HG03521 (cell line): ENCODE measurements at regions not wholly inside any gene's neighbourhood (a gene's known extent, or its start where the extent isn't known, plus 50 kb on each side); places are given as distances from the start of the nearest gene placed in this dataset.

Source experiments
- ATAC-seq: cut with Tn5 transposase; IDR thresholded peaks from one replicate; pipeline ENCODE4 v1.9.1; 2021; ENCODE audit warnings: mild to moderate bottlenecking, moderate library complexity; ENCODE audit not compliant: unreplicated experiment

DNA sequence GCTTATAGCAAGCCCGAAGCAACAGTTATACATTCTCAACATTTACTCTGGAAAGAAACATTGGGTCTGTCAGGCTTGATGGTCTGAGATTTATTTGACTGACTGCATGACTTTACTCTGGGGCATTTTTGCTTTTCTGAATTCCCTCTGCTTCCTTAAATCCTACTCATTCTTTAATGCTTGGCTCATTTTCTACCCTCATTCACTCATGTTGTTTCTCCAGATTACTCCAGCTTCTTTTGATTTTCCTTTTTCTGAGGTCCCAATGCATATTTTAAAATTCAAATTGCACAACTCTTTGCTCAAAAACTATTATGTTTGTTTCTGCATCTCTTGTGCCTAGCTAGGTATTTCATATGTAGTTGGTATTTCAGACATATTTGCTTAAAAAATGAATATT is 2002.9 kb upstream of the NUDT12 start:
- ATAC-seq: no peak

DNA sequence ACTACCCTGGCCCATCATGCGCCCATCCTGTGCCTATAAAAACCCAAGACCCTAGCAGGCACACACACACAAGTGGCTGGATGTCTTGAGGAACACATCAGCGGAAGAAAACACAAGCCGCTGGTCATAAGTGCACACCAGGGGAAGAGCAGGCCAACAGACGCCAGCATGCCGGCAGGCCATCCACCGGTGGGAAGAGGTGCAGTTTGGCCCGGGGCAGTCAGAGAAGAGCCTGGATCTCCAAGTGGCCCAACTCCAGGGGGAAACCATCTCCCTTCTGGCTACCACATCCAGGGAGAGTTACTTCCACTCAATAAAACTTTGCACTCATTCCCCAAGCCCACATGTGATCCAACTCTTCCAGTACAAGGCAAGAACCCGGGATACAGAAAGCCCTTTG is 2001.3 kb upstream of the NUDT12 start:
- no peak for ATAC-seq

DNA sequence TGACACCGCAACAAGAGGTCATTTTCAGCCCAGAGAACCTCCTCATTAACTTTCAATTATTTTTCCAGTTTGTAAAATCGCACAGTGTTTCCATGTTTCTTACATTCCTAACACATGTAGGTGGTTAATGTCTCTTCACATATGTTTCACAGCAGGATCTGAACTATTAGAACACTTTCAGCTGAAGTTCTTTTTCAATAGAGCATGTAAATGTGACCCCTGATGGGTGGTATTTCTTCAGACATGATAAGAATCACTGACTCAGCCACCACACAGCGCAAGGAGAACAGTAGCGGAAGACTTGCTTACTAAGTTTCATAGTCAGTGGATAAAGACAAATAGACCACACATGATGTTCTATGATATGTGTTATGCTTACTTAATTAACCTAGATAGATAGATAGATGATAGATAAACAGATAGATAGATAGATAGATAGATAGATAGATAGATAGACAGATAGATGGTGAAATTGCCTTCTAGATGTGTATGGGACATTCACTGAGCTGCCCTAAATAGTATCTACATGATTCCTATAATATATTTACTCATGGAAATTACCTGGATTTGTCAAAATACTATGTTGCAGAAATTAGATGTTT is 1992.1 kb upstream of the NUDT12 start:
- ATAC-seq: no peak

DNA sequence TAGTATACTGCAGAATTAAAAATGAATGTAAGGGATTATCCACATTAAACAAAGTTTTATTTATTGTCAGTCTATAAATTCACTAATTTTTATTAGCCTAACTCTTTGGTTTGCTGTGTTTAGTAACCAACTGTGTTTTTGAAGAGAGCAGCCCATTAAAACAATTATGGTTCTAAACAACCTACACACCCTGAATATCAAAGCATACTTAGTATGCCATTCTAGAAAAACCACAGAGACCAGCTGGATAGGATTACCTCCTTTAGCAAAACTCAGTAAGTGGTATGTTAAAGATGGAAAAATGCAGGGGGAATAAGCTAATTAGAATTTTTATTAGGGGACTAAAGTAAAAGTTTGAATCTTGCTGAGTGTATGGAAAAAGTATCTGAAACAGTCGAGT is 1981.7 kb upstream of the NUDT12 start:
- no peak for ATAC-seq

DNA sequence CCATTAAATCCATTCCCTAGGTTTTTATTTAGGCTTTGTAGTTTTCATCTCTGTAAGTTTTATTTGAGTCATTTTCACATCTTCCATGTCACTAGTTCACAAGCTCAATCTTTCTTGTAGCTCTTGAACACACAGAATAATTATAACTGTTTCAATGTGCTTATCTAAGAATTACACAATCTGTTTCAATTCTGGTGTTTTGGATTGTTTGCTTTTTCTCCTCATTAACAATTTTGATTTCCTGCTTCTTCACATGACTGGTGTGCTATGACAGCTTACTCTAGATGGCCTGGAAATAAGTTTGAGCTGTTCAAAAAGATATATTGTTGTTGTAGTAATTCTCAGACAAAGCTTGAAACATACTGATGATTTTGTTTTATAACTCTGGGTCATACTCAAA is 1974.1 kb upstream of the NUDT12 start:
- ATAC-seq: no peak

DNA sequence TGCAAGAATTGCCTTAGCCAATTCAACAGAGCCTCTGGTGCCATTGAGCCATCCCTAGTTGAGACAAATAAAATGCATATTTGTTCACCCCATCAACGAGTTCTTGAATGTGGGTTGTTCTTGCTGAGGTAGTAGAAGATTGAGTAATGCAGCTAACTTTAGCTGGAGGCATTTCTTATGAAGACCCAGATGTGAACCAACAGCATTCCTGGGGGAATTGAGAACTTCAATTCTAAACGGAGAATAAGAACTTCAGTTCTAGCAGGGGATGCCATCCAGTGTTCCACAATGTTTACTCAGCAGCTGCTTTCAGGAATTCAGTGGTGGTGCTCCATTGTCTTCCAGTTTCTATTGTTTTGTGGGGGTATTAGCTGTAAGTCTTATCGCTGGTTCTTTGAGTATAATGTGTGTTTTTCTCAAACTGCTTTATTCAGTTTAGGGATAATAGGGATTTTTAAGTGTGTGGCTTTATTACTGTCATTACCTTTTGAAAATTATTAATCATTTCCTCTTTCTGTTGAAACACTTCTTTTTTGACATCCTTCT is 1968.2 kb upstream of the NUDT12 start:
- no peak for ATAC-seq

DNA sequence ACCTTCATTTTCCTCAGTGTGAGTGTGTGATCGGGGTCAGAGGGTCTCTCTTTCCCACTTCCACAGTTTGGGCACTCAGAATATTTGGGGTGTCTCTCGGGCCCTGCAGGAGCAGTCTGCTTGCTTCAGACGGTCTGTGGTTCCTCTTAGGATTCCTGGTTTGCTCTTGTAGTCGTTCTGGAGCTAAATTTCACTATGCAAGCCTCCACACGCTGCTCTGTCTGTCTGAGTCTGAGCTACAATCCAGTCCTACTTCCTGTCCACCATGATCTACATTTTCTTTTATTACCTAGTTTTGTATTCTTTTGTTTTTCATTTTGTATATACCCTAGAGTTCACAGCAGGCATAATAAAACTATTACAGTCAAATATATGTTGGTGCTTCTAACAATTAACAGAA is 1967.3 kb upstream of the NUDT12 start:
- ATAC-seq: no peak

DNA sequence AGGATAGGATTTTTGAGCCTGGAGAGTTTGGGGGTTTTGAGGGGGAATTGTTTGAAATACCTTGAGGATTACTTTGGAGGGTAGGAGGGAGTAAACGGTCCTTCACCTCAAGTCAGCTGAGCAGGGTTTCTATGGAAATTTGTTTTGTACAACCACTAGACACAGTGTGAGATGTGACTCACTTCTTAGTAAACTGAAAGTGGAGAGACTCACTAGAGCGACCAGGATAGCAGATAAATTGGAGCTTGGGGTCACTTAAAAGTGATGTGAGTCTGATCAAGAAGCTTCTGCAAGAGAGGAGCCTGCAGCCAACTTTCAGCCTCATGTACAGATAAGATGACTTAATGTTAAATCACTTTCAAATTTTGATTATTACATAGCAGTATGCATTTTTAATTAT is 1945.9 kb upstream of the NUDT12 start:
- ATAC-seq: no peak

DNA sequence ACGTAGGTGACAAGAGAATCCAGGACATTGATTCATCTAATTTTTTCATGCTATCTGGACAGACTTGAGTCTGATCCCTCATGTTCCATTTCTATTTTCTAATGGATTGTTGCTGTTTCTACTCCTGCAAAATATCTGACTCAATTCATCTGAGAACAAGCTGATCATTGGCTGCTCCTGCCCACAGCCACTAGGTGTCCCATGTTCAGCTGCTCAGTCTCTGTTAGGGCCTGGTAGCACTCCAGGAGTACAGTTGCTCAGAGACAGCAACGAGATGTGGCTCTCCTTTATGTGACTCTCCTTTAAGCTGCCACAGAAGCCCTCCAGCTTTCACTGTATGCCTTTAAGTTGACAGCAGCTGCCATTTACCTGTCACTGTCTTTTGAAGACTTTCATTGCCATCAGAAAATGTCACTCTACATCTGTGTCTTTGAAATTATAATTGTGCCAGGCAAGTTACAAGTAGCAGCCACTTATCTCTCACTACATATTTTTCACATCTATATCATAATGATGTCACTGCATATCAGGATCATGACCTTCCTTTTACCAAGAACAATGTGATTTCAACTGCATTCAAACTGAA is 1944.2 kb upstream of the NUDT12 start:
- no peak for ATAC-seq

DNA sequence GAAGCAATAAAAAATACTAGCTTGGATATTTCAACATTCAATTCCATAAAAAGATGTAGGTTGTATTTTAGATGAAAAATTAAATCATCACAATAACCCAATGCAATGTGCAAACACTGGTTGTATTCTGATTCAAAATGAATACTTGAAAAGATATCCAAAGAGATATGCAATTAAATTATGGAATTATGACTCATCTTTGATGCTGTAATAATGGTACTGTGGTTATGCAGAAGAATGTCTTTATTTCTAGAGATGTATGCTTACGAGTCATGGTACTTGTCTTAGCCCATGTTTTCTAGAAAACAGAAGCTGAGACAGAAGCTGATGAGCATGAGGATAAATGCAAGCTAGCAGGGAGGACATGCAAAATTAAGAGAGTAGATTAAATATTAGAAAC is 1941.4 kb upstream of the NUDT12 start:
- ATAC-seq: no peak

DNA sequence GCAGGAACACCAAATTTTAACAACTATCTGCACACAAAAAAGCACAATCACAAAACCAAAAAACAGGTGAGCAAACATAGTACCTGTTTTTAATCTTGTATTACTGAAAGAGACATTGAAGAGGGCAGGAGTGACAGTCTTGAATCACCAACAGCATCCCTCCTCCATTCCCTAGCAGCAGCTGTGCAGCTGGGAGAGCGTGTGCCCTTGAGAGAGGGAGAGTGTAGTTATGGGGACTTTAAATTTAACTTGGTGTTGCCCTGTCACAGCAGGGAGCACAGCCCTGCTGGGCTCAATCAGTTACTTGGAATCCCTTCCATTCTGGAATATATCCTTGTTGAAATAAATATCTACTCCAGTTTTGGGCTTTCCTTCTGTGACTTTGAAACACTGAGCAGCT is 1938.7 kb upstream of the NUDT12 start:
- no peak for ATAC-seq

DNA sequence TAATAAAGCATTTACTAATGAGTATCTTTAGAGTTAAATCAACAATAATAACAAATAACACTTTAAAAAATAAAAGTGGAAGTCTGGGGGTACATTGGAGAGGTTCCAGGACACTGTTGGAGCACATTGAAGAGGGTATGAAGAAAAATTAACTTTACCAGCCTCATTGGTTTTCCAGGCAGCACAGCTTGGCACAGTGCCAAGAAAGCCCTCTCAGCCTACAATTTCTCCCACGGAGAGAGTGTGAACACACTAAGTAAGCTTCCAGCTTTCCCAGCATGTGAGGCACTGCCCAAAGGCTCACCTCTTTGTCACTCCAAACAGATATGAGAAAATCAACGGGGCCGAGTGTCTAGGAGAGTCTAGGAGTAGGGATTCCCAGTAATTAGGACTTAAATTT is 1912.8 kb upstream of the NUDT12 start:
- no peak for ATAC-seq

DNA sequence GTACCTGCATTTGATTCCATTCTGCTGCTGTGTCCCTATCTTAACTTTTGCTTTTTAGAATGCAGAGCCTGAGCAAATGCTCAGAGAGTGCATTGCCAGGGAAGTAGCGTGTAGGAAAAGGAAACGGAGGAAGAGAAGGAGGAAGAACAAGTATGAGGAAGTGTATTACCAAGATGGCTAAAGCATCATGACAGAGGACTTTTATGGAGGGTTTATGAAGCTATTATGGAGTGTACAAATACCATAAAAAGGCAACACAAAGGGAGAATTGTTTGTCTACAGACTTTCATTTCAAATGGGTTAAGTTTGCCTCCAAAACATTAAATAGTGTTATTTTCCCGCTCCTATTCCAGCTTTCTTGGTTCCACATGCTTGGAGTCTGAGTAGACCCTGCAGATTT is 1899.8 kb upstream of the NUDT12 start:
- ATAC-seq: no peak

DNA sequence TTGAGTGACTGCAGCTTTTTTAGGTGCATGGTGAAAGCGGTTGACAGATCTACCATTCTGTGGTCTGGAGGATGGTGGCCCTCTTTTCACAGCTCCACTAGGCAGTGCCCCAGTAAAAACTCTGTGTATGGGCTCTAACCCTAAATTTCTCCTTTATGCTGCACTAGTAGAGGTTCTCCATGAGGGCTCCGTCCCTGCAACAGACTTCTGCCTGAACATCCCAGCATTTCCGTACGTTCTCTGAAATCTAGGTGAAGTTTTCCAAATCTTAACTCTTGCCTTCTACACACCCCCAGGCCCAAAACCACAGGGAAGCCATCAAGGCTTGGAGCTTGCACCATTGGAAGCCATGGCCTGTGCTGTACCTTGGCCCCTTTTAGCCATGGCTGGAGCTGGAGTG is 1898.1 kb upstream of the NUDT12 start:
- ATAC-seq: no peak

DNA sequence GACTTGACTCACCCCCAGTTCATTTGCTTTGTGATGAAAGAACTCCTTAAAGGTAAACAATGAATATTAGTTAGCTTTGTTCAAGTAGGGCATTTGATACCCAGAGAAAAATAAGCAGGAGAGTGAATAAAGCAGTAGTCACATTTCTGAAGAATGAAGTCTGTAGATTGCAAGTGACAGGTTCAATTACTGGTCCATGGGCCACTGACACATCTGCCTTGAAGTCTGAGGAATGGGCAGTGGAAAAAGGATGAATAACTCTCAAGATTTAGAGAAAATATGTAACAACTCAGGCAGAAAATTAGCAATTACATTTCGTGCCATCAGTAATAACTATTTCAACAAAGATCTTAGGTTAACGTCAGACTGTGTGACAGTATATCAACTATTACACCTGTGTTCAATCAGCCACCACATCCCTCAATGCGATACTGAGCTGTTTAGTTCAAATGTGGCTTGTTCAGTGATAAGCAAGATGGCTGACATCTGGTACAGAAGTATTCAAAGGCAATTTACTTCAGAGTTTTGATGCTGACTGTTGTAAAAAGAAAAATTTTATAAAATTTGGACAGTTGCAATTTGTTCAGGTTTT is 1890.7 kb upstream of the NUDT12 start:
- ATAC-seq: no peak

DNA sequence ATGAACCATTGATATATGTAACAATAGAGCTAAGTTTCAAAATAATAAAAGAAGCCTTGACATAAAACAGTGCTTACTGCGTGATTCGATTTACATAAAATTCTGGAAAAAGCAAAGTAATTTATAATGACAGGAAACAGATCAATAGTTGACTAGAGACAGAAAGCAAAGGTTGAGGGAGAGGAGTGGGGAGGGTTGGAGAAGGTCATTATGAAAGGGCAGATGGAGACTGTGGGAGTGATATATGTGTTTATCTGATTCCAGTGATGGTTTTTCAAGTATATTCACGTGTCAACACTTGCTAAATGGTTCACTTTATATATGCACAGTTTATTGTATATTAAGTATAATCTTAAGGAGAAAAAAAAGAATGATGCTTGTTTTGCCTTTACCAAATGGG is 1885.7 kb upstream of the NUDT12 start:
- no peak for ATAC-seq

DNA sequence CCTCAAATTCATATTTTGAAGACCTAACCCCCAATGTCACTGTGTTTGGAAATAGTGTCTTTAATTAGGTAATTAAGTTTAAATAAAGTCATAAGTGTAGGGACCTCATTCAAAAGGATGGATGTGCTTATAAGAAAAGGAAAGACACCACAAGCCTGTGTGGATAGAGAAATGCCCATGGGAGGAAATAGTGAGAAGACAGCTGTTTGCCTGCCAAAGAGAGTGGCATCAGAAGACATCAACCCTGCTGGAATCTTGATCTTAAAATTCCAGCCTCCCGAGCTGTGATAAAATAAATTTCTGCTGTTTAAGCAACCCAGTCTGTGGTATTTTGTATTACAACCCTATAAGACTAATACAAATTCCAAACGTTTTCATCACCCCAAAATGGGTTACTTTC is 1867.9 kb upstream of the NUDT12 start:
- ATAC-seq: no peak

DNA sequence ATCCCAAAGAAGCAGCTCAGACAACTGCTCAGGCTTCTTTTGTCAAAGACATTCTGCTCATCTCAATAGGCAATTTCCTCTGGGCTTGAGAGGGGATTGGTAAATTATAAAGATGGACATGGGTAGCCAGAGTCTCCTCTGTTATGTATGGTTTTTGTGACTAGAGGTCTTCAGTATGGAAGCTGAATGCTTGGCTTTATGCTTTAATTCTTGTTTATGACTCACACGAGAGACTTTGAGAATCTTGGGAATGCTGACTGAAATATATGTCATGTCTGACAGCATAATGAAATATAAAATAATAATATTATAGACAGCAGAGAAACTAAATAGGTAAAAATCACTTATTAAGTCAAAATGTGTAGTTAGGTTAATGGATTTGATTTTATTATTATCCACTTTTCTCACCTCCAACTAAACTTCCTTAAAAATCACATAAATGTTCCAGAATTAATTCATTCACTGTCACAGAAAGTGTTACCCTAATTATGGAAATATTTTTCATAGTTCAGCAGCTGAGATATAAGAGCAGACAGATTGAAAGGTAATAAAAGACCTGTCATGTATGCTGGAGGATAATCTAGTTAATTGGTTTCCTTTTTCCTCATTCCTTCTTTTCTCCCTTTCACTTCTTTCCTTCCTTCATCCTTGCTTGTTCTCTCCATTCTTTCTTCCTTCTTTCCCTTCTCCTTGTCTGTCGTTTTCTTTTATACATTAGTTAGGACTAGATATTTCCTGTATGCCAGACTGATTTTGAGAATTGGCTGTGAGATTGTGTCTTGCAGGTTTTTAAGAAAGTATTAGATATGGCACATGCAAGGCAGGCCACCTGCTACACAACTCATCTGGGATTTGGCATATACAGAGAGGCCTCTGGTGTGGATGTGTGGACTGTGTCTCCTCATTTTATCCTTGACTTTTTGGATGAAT is 1866.1 kb upstream of the NUDT12 start:
- no peak for ATAC-seq

DNA sequence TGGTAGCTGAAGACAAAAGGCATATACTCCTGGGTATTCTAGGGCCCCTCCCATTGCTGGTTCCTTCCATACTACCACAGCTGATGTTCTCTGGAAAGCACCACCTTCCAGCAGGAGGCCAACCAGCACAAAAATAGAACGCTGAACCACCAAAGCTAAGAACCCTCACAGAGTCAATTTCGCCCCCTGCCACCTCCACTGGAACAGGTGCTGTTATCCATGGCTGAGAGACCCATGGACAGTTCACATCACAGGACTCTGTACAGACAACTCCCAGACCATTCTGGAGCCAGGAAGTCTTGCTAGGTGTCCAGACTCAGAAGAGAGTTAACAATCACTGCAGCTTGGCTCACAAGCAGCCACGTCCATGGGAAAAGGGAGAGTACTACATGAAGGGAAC is 1851.5 kb upstream of the NUDT12 start:
- no peak for ATAC-seq

DNA sequence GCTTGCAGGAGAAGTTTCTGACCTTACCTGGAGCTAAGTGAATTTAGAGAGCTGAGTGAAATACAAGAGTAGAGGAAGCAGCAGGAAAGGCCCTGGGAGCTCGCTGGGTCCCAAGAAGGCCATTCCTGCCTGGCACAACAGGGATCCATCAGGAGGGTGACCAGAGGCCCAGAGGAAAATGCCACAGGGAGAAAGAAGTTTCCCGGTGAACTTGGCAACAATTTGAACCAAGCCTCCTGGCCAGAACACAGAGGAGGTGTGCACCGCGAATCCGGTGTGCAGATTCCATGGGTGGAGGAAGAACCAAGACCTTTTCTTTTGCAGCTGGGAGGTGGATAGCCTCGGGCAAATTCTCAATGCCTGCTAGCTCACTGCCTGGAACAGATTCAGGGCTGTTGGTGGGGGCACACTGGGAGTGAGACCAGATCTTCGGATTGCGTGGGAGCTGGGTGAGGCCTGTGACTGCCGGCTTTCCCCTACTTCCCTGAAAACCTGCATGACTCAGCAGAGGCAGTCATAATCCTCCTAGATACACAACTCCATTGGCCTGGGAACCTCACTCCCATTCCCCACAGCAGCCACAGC is 1850.9 kb upstream of the NUDT12 start:
- no peak for ATAC-seq

DNA sequence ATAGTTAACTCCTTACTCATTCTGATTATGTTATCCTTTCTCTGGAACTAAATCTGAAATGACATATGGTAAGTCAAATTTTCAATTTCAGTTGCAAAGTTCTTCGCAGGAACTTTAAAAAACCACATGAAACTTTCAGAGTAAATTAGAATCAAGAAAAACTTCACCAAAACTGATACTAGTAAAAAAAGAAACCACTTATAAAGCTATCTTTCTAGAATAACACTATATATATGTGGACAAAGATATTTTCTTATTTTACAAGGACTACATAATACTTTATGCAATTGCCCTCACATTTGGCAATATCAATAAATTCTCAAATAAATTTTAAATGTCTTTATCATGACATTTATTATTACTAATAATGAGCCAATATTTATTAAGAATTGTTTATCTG is 1847.1 kb upstream of the NUDT12 start:
- no peak for ATAC-seq
